ENCODE measurements at regions not wholly inside any gene's neighbourhood (a gene's known extent, or its start where the extent isn't known, plus 50 kb on each side); places are given as distances from the start of the nearest gene placed in this dataset.
"Not testable (repeated sequence)": the region's sequence is repeated elsewhere in the genome, so short reads cannot be mapped to it uniquely, and the experiment has no call there.

DNA sequence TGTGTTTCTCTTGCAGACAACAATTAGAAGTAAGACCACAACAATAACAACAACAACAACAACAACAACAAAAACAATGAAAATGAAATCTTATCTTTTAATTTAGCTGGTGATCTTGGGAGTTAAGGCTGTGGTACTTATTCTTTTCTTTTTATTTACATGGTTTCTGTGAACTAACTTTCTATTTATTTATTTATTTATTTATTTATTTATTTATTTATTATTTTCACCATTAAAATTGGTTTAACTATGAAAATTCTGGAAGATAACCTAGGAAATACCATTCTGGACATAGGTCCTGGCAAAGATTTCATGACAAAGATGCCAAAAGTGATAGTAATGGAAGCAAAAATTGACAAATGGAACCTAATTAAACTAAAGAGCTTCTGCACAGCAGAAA lies 102.5 kb upstream of the PNPT1 start (continued):
- TF ChIP-seq TFAM (CRISPR knock-in tag; conservative IDR thresholded peaks at IDR 0.05): no peak
- TF ChIP-seq, protein P1, sequence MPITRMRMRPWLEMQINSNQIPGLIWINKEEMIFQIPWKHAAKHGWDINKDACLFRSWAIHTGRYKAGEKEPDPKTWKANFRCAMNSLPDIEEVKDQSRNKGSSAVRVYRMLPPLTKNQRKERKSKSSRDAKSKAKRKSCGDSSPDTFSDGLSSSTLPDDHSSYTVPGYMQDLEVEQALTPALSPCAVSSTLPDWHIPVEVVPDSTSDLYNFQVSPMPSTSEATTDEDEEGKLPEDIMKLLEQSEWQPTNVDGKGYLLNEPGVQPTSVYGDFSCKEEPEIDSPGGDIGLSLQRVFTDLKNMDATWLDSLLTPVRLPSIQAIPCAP (CRISPR knock-in tag; IDR thresholded peaks at IDR 0.05; ENCODE audit: borderline replicate concordance): no peak
- no peak for TF ChIP-seq ZNF79 (CRISPR knock-in tag; IDR thresholded peaks at IDR 0.05; ENCODE audit: low read depth)
- TF ChIP-seq, protein P2, sequence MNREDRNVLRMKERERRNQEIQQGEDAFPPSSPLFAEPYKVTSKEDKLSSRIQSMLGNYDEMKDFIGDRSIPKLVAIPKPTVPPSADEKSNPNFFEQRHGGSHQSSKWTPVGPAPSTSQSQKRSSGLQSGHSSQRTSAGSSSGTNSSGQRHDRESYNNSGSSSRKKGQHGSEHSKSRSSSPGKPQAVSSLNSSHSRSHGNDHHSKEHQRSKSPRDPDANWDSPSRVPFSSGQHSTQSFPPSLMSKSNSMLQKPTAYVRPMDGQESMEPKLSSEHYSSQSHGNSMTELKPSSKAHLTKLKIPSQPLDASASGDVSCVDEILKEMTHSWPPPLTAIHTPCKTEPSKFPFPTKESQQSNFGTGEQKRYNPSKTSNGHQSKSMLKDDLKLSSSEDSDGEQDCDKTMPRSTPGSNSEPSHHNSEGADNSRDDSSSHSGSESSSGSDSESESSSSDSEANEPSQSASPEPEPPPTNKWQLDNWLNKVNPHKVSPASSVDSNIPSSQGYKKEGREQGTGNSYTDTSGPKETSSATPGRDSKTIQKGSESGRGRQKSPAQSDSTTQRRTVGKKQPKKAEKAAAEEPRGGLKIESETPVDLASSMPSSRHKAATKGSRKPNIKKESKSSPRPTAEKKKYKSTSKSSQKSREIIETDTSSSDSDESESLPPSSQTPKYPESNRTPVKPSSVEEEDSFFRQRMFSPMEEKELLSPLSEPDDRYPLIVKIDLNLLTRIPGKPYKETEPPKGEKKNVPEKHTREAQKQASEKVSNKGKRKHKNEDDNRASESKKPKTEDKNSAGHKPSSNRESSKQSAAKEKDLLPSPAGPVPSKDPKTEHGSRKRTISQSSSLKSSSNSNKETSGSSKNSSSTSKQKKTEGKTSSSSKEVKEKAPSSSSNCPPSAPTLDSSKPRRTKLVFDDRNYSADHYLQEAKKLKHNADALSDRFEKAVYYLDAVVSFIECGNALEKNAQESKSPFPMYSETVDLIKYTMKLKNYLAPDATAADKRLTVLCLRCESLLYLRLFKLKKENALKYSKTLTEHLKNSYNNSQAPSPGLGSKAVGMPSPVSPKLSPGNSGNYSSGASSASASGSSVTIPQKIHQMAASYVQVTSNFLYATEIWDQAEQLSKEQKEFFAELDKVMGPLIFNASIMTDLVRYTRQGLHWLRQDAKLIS (CRISPR knock-in tag; IDR thresholded peaks at IDR 0.05): no peak
- no peak for TF ChIP-seq DACH1 (IDR thresholded peaks at IDR 0.05; ENCODE audit: partially characterized antibody)
- no peak for TF ChIP-seq DPF2 (IDR thresholded peaks at IDR 0.05)

DNA sequence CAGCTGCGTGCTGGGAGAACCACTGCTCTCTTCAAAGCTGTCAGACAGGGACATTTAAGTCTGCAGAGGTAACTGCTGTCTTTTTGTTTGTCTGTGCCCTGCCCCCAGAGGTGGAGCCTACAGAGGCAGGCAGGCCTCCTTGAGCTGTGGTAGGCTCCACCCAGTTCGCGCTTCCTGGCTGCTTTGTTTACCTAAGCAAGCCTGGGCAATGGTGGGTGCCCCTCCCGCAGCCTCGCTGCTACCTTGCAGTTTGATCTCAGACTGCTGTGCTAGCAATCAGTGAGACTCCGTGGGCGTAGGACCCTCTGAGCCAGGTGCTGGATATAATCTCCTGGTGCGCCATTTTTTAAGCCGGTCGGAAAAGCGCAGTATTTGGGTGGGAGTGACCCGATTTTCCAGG lies 100.0 kb upstream of the PNPT1 start:
- ATAC-seq; H2AFZ ChIP-seq (ENCODE audit: low read depth, low read length); H3K79me2 ChIP-seq (ENCODE audit: control insufficient read depth, insufficient read depth, low read length); H3K4me3 ChIP-seq; H3K36me3 ChIP-seq (ENCODE audit: control insufficient read depth, insufficient read depth, low read length); in situ Hi-C loops (cut with MboI); H3K9me3 ChIP-seq (replicated peaks; ENCODE audit: control insufficient read depth, insufficient read depth, low read depth, low read length); H3K4me2 ChIP-seq (ENCODE audit: insufficient read depth, low read length); DNase-seq (ENCODE audit: extremely low read depth in 1 of 4, low spot score in 3 of 4); H3K27me3 ChIP-seq (ENCODE audit: control insufficient read depth in 2 of 2, insufficient read depth in 2 of 2, low read length in 2 of 2); H3K4me1 ChIP-seq (replicated peaks in 1 of 2; ENCODE audit: control insufficient read depth in 2 of 2, insufficient read depth in 2 of 2, low read length in 2 of 2); CTCF ChIA-PET (ENCODE audit: low intra/inter-chr PET ratio); FAIRE-seq; intact Hi-C loops (cut with micrococcal nuclease); H3K9ac ChIP-seq (ENCODE audit: insufficient read depth in 1 of 2, low read depth in 2 of 2, low read length in 2 of 2); H4K20me1 ChIP-seq (replicated peaks; ENCODE audit: control insufficient read depth, insufficient read depth, low read length); POLR2A ChIA-PET; BruUV-seq (replicated peaks); H3K27ac ChIP-seq (ENCODE audit: extremely low read depth, low read depth, low read length); H3K9me1 ChIP-seq (ENCODE audit: control insufficient read depth, insufficient read depth, low read length): not testable (repeated sequence)
- 0% methylated on average over 2 of the region's 12 CpGs for WGBS (ENCODE audit: insufficient coverage, low coverage, missing lambda C conversion rate)
